ENCODE measurements at regions not wholly inside any gene's neighbourhood (a gene's known extent, or its start where the extent isn't known, plus 50 kb on each side); places are given as distances from the start of the nearest gene placed in this dataset.

- Histone ChIP-seq H3K27ac (ENCODE audit: low read depth) (no peak overlapping the region), H3K79me2 (replicated peaks; ENCODE audit: insufficient read depth) (no peaks in the 10 kb centered on the region), H2AFZ (no peak overlapping the region), H3K36me3 (ENCODE audit: insufficient read depth) (no peaks in the 10 kb centered on the region), H3K4me1 (ENCODE audit: insufficient read depth) (peaks cover 7% of the 10 kb centered on the region; the same call in 1 of the 2 replicates), H3K4me2 (no peak overlapping the region), H4K20me1 (replicated peaks; ENCODE audit: insufficient read depth) (no peaks in the 10 kb centered on the region), H3K27me3 (ENCODE audit: insufficient read depth) (no peaks in the 10 kb centered on the region), H3K9me2 (ENCODE audit: insufficient read depth) (peaks cover 15% of the 10 kb centered on the region; the same call in 1 of the 2 replicates), H3F3A (replicated peaks; ENCODE audit: low read depth) (no peaks in the 10 kb centered on the region), H3K4me3 (no peak overlapping the region)
- H3K27me3 Mint-ChIP-seq (ENCODE audit: insufficient read depth, low read depth, poor library complexity) = peaks cover 4% of the 10 kb centered on the region
- no peak overlapping the region for H3K27ac Mint-ChIP-seq
- H3K4me3 Mint-ChIP-seq = no peak overlapping the region
- H3K36me3 Mint-ChIP-seq (ENCODE audit: low read depth) = peaks cover 4% of the 10 kb centered on the region; the same call in 1 of the 3 replicates
- TF ChIP-seq POLR2AphosphoS5 (IDR thresholded peaks at IDR 0.05; ENCODE audit: low read depth) (no peak), EZH2 (IDR thresholded peaks at IDR 0.05; ENCODE audit: low read depth, unreplicated experiment) (no peak), CTCF (conservative IDR thresholded peaks at IDR 0.05; ENCODE audit: low read depth in 2 of 2) (no peak), REST (IDR thresholded peaks at IDR 0.05; ENCODE audit: unreplicated experiment) (no peak), STAT1 (IDR thresholded peaks at IDR 0.05; ENCODE audit: unreplicated experiment) (no peak), JUNB (IDR thresholded peaks at IDR 0.05; ENCODE audit: unreplicated experiment) (no peak), ZNF331 (CRISPR knock-in tag; IDR thresholded peaks at IDR 0.05; ENCODE audit: low read depth) (no peak), CREB1 (CRISPR knock-in tag; IDR thresholded peaks at IDR 0.05; ENCODE audit: low read depth) (no peak), EZH2phosphoT487 (IDR thresholded peaks at IDR 0.05; ENCODE audit: unreplicated experiment) (no peak), NANOG (IDR thresholded peaks at IDR 0.05; ENCODE audit: borderline replicate concordance) (no peak), ETS1 (IDR thresholded peaks at IDR 0.05) (no peak), ZNF114 (CRISPR knock-in tag; IDR thresholded peaks at IDR 0.05) (no peak), ZNF462 (CRISPR knock-in tag; IDR thresholded peaks at IDR 0.05) (no peak)
- ATAC-seq (no peak), DNase-seq (ENCODE audit: low spot score) (no peak)
- peaks cover 10% of the 10 kb centered on the region for H3K4me1 Mint-ChIP-seq
- peaks cover 4% of the 10 kb centered on the region for H3K9me3 Mint-ChIP-seq
Observed at GRCh38 chr16:55154956-55155355, 169.0 kb upstream of the IRX6 start.
